NCI-H446 treated with DMSO at 0.1 percent for 48 hours (cell line): ENCODE measurements at regions not wholly inside any gene's neighbourhood (a gene's known extent, or its start where the extent isn't known, plus 50 kb on each side); places are given as distances from the start of the nearest gene placed in this dataset.
"Not testable (repeated sequence)": the region's sequence is repeated elsewhere in the genome, so short reads cannot be mapped to it uniquely, and the experiment has no call there.

ENCODE experiments used
- DNase-seq: peaks from one replicate; lab custom pipeline; 2025; lab: John Stamatoyannopoulos, UW

DNA sequence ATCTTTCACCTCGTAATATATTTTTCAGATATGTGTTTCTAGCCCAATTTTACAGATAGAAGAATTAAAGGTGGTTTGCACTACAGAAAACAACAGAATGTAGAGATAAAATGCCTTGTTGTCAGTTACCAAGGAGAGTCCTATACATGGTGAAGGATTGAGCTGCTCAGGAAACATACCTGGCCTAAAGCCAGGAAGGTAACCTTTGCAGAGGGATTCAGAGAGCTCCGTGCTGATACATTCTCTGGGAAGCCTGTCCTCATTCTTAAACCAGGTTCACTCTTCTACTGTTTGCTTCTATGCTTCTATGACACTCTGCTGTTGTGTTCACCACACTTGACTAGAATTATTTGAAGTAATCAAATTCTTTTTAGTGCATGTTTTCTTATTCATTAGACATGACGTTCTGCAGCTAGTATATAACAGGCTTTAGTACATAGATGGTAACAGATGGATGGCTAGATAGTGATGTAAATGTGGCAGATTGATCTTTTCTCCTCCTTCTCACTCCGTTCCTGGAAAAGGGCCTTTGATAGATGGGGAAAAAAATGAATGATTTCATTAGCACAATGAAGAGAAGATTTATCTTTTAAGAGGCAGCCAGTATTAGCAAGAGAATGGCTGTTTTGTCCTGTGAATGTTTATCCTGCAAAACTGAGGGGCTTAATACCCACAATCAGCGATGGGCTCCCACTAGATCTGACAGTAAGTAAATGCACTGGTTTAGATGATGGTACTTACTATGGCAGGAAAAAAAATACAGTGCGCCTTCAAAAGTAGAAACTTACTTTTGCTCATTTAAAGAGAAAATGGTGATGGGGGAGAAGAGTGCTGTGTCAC lies 589.6 kb upstream of the FAM98A start:
- no peak for DNase-seq

DNA sequence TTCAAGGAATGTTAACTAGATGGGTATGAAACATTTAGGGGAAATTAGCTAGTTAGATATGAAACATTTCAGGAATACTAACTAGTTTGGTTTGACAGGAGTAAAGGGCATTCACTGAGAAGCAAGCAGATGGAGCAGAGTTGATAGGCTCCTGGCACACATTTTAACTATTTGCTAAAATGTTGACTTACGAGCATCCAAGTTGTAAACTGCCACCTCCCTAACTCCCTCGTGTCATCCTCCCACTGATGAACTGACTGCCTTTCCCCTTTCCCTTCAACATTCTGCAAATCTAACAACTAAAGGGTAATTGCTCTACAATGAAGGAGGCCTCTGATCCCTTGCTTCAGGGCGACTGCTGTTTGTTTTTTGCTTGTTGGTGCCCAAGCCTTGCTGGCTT lies 580.4 kb upstream of the FAM98A start:
- no peak for DNase-seq

DNA sequence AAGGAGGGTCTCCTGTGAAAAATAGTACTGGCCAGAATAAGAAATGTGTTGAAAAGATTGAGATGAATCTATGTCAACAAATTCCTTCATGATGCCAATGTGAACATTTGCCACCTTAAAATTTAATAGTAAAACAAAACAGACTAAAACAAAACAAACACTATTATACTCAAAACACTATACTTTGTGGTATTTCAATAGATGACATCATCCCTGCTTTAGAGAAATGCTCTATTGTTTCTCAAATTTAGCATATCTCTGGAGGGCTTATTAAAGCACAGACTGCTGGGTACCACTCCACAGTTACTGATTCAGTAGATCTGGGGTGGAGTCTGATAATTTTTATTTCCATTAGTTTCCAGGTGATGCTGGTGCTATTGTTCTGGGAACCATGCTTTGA lies 579.4 kb upstream of the FAM98A start:
- no peak for DNase-seq

DNA sequence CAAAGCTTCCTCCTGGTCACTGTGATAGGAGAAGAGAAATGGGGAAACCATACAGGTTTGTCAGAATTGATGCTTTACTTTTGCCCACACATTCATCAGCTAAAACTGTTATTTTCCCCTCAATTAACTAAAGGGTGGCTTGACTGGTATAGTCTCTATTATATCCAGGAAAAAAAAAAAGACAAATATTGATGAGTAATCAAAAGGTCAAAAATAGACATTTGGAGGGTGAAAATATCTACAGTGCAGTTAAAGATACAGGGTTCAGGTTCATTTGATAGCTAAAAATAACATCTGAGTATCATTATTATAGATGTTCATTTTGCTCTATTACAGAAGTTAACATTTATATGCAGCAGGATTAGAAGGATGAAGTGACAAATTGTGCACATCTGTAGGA lies 577.6 kb upstream of the FAM98A start:
- DNase-seq, result no peak

DNA sequence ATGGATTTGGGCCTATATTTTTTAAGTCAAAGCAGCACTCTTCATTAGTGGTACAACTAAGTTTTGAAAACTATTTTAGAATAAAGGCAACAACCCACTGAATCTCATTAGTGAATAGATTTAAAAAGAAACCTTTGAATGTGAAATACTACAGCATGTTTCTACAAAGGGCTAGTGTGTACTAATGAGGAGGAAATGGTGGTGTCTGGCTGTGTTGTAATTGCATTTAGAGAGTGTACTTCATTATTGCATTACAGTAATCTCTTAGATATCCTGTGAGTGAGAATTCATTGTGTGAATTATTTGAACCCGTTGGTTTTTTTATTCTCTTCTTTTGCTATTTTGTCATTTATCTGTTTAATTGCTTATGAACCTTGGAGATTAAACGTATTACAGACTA lies 575.4 kb upstream of the FAM98A start:
- DNase-seq, result no peak

DNA sequence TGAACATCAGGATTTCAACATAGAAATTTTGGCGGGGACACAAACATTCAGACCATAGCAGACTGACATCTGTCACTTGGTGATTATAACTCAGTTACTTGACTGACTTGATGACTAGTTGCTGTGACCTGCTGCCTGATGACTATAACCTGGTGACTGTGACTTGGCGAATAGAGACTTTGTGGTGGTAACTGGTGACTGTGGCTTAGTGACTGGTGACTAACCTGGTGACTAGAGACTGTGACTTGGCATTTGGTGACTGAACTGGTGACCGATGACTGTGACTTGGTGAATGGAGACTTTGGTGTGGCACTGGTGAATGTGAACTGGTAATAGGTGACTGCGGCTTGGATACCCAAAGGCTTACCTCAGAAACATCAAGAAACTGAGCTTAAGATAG lies 563.1 kb upstream of the FAM98A start:
- no peak for DNase-seq

DNA sequence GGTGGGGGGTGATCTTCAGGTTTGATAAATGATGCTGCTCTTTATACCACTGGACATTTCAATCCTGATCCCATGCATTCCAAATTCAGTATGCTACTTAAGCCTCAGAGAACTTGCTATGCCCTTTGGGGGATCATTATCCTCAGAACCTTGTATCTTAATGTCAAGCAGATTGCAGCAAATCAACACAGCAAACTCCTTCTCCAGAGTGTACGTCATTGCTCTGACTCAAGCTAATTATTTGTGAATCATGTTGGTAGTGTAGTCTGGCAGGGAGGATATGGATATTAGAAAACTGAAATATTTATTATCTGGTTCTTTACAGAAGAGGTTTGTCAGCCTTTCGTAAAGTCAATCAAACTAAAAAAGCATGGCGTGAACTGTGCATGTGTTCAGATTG lies 562.5 kb upstream of the FAM98A start:
- DNase-seq, result no peak

DNA sequence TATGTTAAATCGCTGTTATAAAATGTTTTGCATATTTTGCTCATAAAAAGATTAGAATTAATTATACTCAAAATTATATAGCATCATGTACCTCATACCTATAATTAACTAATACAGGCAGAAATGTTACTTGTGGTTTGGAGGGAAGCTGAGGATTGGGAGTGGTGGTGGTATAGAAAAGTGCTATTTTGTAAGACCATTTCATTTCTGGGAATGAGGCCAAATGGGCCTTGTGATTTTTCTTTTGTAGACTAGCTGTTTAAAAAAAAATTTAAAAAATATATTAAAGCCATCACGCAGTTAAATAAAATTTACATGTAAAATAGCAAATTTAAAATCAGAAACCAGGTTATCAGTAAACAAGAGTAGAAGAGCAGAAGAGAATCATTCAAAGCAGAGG lies 560.8 kb upstream of the FAM98A start:
- no peak for DNase-seq

DNA sequence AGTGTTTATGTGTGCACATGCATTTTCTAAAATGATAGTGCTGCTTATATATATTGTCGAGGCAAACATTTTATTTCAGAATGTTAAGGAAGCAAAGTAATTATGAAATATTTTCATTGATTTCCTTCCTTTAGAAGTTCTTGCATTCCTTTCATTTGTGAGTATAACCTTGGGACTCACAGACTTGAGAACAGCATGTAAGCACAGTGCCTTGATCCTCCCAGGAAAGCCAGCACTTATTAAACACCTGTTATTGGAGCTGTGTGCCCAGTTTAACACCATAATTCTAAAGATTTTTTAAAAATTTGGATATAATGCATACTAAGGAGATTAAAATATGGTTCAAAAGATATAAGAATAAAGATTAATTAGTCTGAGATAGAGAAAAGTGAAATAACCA lies 554.4 kb upstream of the FAM98A start:
- no peak for DNase-seq

DNA sequence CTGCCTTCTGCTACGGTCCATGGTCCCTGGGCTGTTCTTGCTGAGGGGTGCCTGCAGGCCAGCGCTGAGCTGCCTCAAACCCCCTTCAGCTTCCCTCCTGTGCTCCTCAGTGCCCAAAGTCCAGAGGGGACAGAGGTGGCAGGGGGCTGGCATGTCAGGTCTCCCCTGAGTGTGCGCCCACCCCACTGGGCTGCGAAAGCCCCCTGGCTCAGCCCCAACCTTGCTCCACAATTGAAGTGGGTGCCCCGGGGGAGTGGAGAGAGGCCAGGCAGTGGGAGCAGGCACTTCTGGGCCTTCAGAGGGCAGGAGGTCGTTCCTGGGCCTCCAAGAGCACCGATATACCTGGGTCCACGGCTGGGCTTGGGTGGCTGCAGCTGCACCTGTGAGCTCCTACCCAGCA lies 548.7 kb upstream of the FAM98A start:
- no peak for DNase-seq

DNA sequence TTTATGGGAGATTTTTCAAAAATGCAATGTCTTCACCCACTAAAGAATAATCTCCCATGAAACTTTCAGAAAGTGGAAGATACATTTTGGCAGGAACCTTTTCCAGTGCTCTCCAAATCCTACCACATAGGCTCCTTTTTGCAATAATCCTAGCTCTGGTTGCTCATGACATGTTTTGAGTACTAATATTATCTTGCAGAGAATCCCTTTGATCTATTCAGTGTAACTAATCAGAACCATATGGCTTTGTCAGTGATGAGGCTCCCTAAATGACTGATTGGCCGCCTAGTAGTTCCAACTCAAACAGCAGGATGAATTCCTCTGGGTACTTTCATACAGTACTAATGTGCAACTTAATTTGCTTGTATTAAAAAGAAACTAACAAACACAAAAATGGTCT lies 544.0 kb upstream of the FAM98A start:
- no peak for DNase-seq

DNA sequence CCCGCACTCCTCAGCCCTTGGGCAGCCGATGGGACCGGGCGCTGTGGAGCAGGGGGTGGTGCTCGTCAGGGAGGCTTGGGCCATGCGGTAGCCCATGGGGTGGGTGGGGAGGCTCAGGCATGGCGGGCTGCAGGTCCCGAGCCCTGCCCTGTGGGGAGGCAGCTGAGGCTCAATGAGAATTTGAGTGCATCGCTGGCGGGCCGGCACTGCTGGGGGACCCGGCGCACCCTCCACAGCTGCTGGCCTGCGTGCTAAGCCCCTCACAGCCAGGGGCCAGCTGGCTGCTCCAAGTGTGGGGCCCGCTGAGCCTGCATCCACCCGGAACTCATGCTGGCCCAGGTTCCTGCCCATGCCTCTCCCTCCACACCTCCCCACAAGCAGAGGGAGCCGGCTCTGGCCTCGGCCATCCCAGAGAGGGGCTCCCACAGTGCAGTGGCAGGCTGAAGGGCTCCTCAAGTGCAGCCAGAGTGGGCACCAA lies 543.5 kb upstream of the FAM98A start:
- DNase-seq, result not testable (repeated sequence)

DNA sequence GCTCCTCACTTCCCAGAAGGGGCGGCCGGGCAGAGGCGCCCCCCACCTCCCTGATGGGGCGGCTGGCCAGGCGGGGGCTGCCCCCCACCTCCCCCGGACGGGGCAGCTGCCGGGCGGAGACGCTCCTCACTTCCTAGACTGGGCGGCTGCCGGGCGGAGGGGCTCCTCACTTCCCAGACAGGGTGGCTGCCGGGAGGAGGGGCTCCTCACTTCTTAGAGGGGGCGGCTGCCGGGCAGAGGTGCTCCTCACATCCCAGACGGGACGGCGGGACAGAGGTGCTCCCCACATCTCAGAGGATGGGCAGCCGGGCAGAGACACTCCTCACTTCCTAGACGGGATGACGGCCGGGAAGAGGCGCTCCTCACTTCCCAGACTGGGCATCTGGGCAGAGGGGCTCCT lies 534.0 kb upstream of the FAM98A start:
- DNase-seq, result not testable (repeated sequence)

DNA sequence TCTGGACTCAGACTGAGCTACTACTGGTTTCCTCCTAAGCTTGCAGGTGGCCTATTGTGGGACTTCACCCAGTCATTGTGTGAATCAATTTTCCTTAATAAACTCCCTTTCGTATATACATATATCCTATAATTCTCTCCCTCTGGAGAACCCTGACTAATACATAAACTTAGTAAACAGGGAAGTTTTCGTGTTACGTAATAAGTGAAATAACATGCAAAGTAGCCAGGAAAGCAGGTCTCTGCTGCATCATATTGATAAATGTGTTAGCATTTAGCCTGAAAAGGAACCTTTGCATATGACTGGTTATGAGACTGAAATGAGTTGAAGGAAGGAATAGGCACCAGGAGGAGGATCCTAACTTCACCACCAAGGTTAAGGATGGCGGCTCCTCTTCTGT lies 527.2 kb upstream of the FAM98A start:
- no peak for DNase-seq

DNA sequence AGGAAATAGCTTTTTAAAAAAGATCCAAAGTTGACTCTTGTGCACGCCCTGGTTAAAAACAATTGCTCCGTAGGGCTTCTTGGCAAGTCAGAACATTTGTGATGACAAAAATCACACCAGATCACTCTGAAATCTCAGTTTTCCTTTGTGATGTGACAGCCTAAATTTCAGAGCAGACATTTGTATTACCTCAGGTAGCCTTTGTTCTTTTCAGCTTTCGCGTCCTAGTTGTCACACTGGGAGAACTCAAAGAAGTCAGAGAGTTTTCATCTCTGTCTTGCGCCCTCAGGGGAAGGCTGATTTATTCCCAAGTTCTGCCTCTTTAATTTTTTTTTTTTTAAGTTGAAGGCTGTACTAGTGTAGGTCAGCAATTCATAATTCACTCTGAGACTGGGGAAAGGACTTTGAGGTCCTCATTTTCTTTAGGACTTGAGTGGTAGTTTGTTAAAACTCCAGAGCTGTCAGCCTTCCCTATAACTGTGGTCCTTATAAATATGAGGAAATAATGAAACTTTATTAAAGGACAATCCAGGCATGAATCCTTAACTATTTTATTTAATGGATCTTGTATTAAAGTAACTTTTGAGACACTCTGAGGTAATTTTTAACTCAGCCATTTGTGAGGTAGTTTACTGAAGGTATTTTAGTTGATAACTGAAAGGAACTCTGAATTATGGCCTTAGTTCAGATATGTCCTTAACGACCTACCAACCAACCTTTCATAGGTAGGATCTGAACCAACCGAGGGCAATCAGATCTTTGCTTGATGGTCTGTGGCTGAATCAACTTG lies 525.1 kb upstream of the FAM98A start:
- DNase-seq, result no peak

DNA sequence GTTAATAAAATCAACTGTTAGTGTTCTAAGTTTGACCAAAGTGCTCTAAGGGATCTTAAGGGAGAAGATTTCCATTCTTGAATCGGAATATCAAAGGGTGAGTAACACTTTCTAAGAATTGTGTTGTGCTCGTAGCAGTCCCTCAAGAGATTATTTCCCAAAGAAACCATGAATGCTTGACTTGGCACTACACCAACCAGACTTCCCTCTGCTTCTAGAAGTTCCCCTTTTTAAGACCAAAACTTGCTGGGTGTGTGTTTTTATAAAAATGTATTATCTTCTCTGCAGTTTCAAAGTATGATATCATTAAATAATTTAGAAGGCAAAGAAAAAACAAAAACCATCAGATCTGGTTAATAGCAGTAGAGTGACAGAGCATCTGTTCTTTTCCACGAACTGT lies 522.0 kb upstream of the FAM98A start:
- DNase-seq, result no peak

DNA sequence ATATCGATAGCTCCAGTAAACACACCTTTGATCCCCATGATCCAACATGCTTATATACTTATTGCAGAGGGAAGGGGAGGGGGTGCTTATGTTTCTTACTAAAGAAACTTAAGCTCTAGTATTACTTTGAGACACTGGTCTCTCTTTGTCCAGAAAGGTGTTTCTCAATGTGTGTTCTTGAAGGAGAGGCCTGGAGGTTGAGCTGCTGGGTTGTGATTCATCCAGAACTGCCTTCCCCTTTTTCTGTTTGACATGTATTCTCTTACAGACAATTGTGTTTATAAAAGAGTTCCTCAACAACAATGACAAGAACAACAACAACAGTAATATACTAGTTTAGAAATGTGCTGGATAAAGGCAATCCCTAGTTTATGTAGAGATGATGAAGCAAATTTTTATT lies 516.0 kb upstream of the FAM98A start:
- no peak for DNase-seq

DNA sequence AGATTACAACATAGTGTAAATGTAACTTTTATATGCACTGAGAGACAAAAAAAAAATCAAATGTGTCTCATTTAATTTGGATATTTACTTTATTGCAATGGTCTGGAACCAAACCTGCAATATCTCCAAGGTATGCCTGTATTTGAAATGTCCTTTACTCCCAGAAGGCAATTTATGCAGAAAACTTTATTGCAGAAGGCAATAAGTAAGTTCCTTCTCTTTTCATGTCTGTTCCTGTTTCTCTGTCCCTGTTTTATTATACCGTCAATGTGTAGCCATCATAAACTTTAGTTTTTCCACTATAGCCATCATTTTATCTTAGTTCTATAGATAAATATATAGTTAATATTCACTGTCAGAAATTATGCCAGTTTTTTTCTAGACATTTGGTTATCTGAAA lies 513.1 kb upstream of the FAM98A start:
- DNase-seq, result no peak

DNA sequence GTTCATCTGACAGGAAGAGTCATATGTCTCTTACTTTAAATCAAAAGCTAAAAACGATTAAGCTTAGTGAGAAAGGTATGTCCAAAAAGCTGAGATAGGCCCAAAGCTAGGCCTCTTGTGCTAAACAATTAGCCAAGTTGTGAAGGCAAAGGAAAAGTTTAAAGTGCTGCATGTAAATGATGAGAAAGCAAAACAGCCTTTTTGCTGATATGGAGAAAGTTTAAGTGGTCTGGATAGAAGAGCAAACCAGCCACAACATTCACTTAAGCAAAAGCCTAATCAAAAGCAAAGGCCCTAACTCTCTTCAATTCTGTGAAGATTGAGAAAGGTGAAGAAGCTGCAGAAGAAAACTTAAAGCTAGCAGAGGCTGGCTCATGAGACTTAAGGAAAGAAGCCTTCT lies 511.3 kb upstream of the FAM98A start:
- DNase-seq, result no peak

DNA sequence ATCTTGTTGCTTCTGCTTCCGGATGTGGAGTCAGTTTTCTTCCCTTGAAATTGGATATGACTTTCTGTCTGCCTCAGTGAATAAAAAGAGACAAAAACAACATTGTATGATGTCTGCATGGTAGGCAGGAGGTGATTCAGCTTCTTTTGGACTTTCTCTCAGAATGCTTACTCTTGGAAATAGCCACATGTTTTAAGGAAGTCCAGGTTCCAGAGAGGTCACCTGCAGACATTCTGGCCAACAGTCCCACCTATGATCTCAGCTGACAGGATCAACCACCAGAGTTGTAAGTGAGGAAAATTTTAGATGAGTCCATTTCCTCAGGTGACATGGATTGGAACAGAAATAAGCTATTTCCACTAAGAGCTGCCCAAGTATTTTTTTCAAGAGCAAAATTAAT lies 508.7 kb upstream of the FAM98A start:
- DNase-seq, result no peak

DNA sequence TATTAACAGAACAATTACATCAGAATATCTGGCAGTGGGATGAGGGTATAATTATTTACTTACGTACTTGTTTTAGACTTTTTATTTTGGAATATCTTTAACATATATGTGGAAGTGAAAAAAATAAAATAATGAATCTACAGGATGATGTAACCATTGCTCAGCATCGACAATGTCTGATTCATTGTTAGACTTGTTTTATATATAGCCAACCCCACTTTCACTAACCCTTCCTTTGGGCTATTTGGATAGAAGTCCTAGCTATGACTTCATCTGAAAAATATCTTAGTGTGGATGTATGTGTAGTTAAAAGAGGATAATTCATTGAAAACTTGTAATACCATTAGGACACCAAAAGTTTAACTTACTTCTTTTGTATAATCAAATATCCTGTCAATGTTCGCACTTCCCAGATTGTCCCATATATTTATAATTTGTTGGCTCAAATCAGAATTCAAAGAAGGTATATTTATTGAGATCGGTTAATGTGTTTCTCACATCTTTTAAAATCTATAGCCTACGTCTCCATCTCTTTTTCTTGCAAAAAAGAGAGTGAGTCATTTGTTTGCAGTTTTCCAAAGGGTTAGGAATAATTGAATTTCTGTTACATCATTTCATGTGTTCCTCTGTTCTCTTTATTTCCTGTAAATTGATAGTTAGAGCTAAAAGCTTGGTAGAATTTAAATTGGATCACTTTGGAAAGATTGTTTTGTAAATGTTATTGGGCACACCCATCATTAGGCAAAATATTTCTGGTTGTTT lies 506.1 kb upstream of the FAM98A start:
- no peak for DNase-seq

DNA sequence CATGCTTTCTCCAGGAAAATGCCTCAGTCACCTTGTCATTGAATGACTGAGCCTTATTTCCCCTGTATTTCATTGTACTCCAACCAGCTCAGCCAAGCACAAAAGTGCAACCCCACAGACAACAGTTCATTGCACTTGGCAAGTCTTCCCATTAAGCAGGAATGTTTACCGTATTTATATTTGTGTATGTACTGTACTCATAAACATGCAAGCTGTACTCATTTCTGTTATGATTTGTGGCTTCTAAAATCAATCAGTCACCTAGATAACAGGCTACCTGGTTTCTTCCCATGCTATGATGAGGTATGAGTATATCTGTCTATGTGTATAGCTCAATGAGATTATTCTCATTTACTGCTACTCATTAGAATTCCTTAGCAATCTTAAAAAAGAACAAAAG lies 505.5 kb upstream of the FAM98A start:
- DNase-seq, result no peak

DNA sequence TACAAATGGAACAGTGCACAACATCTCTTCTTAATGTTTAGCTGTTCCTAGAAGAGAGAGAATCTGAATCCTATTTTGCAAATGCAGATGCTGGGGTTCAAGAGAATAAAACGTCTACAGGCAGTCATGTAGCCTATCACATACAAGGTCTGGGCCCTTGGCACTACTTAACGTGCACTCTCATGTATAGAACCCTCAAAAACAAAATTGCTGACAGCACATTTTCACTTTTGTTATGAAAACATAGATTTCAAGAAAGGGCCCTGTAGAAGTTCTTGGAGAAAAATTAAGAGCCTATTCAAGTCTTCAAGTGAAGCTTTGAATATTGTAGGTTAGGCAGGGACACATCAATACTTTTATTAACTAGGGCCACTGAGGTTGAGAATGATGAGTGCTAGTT lies 504.3 kb upstream of the FAM98A start:
- DNase-seq, result no peak
